Skeletal muscle tissue (tissue), 3 donors: ENCODE measurements at regions not wholly inside any gene's neighbourhood (a gene's known extent, or its start where the extent isn't known, plus 50 kb on each side); places are given as distances from the start of the nearest gene placed in this dataset.

Experiments used
- H3K27ac ChIP-seq: one replicate; pipeline ENCODE4 v1.7.0; 2013; ENCODE audit warnings: mild to moderate bottlenecking, low read depth, low read length, inconsistent platforms
- H3K27me3 ChIP-seq, 3 donors: one replicate each; pipeline ENCODE4 v1.7.0; 2013; ENCODE audit warnings: low read length in 3 of 3; ENCODE audit not compliant: control insufficient read depth in 3 of 3, insufficient read depth in 3 of 3
- H3K36me3 ChIP-seq, 3 donors: one replicate each; pipeline ENCODE4 v1.7.0; 2013; ENCODE audit warnings: low read length in 3 of 3; ENCODE audit not compliant: control insufficient read depth in 3 of 3, insufficient read depth in 3 of 3
- H3K4me1 ChIP-seq, 3 donors: one replicate each; pipeline ENCODE4 v1.7.0; 2013; ENCODE audit warnings: low read length in 3 of 3, mild to moderate bottlenecking in 3 of 3; ENCODE audit not compliant: control insufficient read depth in 3 of 3, insufficient read depth in 3 of 3
- H3K4me3 ChIP-seq, 3 donors: one replicate each; pipeline ENCODE4 v1.7.0; 2013; ENCODE audit warnings: low read length in 3 of 3
- H3K9ac ChIP-seq, 3 donors: one replicate each; pipeline ENCODE4 v1.7.0; 2013; ENCODE audit warnings: low read length in 3 of 3, mild to moderate bottlenecking in 3 of 3, moderate library complexity in 2 of 3, low read depth in 1 of 3
- H3K9me3 ChIP-seq, 3 donors: one replicate each; pipeline ENCODE4 v1.7.0; 2013; ENCODE audit warnings: low read length in 3 of 3; ENCODE audit not compliant: control insufficient read depth in 3 of 3
- donor health status: Osteomylitis.

GRCh38 chr7:128167042-128167701 is 73.9 kb upstream of the LEP start:
- peaks cover 82 to 89% (median 88%) of the 10 kb centered on the region in 3 donors for H3K27me3 ChIP-seq
- peak overlapping the region; percentile 35 to 58 (median 48) for H3K4me3 ChIP-seq
- H3K9ac ChIP-seq, result no peak overlapping the region
- no peaks in the 10 kb centered on the region for H3K9me3 ChIP-seq
- peaks cover 2 to 17% (median 6%) of the 10 kb centered on the region in 3 donors for H3K4me1 ChIP-seq
- no peak overlapping the region for H3K27ac ChIP-seq
- no peaks in the 10 kb centered on the region for H3K36me3 ChIP-seq

GRCh38 chr7:128167791-128168666 is 73.0 kb upstream of the LEP start:
- peaks cover 80 to 87% (median 85%) of the 10 kb centered on the region in 3 donors for H3K27me3 ChIP-seq

GRCh38 chr7:128168667-128169210 is 72.3 kb upstream of the LEP start:
- Histone ChIP-seq H3K36me3 (no peaks in the 10 kb centered on the region), H3K27ac (no peak overlapping the region), H3K27me3 (peaks cover 73 to 81% (median 81%) of the 10 kb centered on the region in 3 donors), H3K4me1 (peaks cover 2 to 17% (median 6%) of the 10 kb centered on the region in 3 donors), H3K9ac (no peak overlapping the region), H3K4me3 (no peak overlapping the region), H3K9me3 (no peaks in the 10 kb centered on the region)

More at GRCh38 chr7:128167791-128168666, 73.0 kb upstream of the LEP start:
- Histone ChIP-seq H3K9ac (no peak overlapping the region), H3K9me3 (no peaks in the 10 kb centered on the region), H3K4me3 (peak overlapping the region in 1 of 3 donors; percentile 45), H3K27ac (no peak overlapping the region), H3K4me1 (peaks cover 2 to 17% (median 6%) of the 10 kb centered on the region in 3 donors), H3K36me3 (no peaks in the 10 kb centered on the region)

- H3K4me1 ChIP-seq, result peaks cover 2 to 17% (median 6%) of the 10 kb centered on the region in 3 donors
- H3K9me3 ChIP-seq, result no peaks in the 10 kb centered on the region
- H3K27ac ChIP-seq, result no peak overlapping the region
- no peaks in the 10 kb centered on the region for H3K36me3 ChIP-seq
- H3K9ac ChIP-seq, result no peak overlapping the region
- peaks cover 59 to 76% (median 64%) of the 10 kb centered on the region in 3 donors for H3K27me3 ChIP-seq
- H3K4me3 ChIP-seq, result no peak overlapping the region
Observed at GRCh38 chr7:128170461-128170860, 70.6 kb upstream of the LEP start.

GRCh38 chr7:128171342-128171918 is 69.6 kb upstream of the LEP start:
- Histone ChIP-seq H3K9me3 (no peaks in the 10 kb centered on the region), H3K36me3 (no peaks in the 10 kb centered on the region), H3K4me1 (peaks cover 2 to 16% (median 6%) of the 10 kb centered on the region in 3 donors), H3K9ac (no peak overlapping the region), H3K27me3 (peaks cover 51 to 68% (median 54%) of the 10 kb centered on the region in 3 donors), H3K4me3 (no peak overlapping the region), H3K27ac (no peak overlapping the region)

- no peaks in the 10 kb centered on the region for H3K9me3 ChIP-seq
- no peak overlapping the region for H3K27ac ChIP-seq
- H3K9ac ChIP-seq, result no peak overlapping the region
- H3K4me3 ChIP-seq, result no peak overlapping the region
- H3K27me3 ChIP-seq, result peaks cover 45 to 62% (median 47%) of the 10 kb centered on the region in 3 donors
- no peaks in the 10 kb centered on the region for H3K36me3 ChIP-seq
- H3K4me1 ChIP-seq, result peaks cover 2 to 8% (median 5%) of the 10 kb centered on the region in 3 donors
Observed at GRCh38 chr7:128172151-128172550, 68.9 kb upstream of the LEP start.

GRCh38 chr7:128172963-128173362 is 68.1 kb upstream of the LEP start:
- Histone ChIP-seq H3K4me3 (no peak overlapping the region), H3K4me1 (peaks cover 0 to 3% (median 2%) of the 10 kb centered on the region in 3 donors), H3K27ac (no peak overlapping the region), H3K27me3 (peaks cover 40 to 56% (median 41%) of the 10 kb centered on the region in 3 donors), H3K36me3 (no peaks in the 10 kb centered on the region), H3K9ac (no peak overlapping the region), H3K9me3 (no peaks in the 10 kb centered on the region)

- no peaks in the 10 kb centered on the region for H3K36me3 ChIP-seq
- no peak overlapping the region for H3K9ac ChIP-seq
- H3K4me1 ChIP-seq, result no peaks in the 10 kb centered on the region
- H3K27me3 ChIP-seq, result peaks cover 33 to 52% (median 34%) of the 10 kb centered on the region in 3 donors
- H3K27ac ChIP-seq, result no peak overlapping the region
- H3K9me3 ChIP-seq, result no peaks in the 10 kb centered on the region
- H3K4me3 ChIP-seq, result no peak overlapping the region
Observed at GRCh38 chr7:128174386-128174785, 66.7 kb upstream of the LEP start.

GRCh38 chr7:128176696-128177095 is 64.4 kb upstream of the LEP start:
- H3K27me3 ChIP-seq, result peaks cover 10 to 38% (median 23%) of the 10 kb centered on the region in 3 donors

More at GRCh38 chr7:128176696-128177095, 64.4 kb upstream of the LEP start:
- H3K4me3 ChIP-seq, result no peak overlapping the region
- H3K9ac ChIP-seq, result no peak overlapping the region
- H3K27ac ChIP-seq, result no peak overlapping the region
- no peaks in the 10 kb centered on the region for H3K4me1 ChIP-seq
- no peaks in the 10 kb centered on the region for H3K9me3 ChIP-seq
- H3K36me3 ChIP-seq, result no peaks in the 10 kb centered on the region
